ENCODE measurements at regions not wholly inside any gene's neighbourhood (a gene's known extent, or its start where the extent isn't known, plus 50 kb on each side); places are given as distances from the start of the nearest gene placed in this dataset.

DNA sequence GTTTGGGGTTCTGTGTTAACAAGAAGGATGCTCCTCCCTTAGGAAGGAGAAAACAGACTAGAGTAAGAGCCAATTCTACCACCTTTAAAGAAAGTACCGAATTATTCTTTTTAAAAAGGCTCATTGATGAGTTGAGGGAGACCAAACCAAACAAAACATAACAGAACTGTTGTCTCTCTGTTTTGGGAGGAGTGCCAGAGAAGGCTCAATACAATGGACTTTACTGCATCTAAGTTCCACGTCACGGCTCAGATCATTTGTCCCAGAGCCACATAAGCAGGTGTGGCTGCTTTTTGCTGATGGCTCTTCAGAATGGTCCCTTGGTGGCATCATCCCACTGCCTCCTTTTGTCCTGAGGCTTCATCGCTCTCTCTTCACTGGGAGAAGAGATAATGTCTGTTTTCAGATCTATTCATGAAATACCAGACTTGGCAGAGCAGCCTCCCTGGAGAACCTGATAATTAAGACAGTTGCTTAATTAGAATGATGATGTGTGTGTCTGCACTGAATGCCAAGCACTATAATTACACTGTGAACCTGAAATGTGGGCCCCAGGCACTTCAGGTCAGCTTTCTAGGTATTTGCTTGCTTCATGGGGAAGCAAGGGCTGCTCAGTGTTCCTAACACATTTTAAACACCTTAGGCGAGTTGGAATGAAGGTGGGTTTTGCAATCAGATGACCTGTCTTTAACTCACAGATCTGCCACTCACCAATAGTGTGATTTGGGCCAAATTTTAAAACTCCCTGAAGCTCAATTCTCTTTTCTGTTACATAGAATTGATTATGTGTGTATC lies 335.2 kb upstream of the MCTP2 start (continued):
- TF ChIP-seq, protein P1, sequence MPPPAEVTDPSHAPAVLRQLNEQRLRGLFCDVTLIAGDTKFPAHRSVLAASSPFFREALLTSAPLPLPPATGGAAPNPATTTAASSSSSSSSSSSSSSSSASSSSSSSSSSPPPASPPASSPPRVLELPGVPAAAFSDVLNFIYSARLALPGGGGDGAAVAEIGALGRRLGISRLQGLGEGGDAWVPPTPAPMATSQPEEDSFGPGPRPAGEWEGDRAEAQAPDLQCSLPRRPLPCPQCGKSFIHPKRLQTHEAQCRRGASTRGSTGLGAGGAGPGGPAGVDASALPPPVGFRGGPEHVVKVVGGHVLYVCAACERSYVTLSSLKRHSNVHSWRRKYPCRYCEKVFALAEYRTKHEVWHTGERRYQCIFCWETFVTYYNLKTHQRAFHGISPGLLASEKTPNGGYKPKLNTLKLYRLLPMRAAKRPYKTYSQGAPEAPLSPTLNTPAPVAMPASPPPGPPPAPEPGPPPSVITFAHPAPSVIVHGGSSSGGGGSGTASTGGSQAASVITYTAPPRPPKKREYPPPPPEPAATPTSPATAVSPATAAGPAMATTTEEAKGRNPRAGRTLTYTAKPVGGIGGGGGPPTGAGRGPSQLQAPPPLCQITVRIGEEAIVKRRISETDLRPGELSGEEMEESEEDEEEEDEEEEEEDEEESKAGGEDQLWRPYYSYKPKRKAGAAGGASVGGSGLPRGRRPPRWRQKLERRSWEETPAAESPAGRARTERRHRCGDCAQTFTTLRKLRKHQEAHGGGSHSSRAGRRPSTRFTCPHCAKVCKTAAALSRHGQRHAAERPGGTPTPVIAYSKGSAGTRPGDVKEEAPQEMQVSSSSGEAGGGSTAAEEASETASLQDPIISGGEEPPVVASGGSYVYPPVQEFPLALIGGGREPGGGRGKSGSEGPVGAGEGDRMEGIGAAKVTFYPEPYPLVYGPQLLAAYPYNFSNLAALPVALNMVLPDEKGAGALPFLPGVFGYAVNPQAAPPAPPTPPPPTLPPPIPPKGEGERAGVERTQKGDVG (CRISPR knock-in tag; IDR thresholded peaks at IDR 0.05) = no peak
- no peak for TF ChIP-seq MXI1 (IDR thresholded peaks at IDR 0.05; ENCODE audit: low read depth, low read length)
- no peak for TF ChIP-seq KDM1A (IDR thresholded peaks at IDR 0.05; ENCODE audit: borderline replicate concordance)

- no TSS peak for BruUV-seq (replicated peaks)
- no peak overlapping the region for H3K4me2 ChIP-seq (ENCODE audit: control insufficient read depth, insufficient read depth)
- no peak overlapping the region for H3K9ac ChIP-seq (ENCODE audit: control insufficient read depth, insufficient read depth, low read length)
- no peak for ATAC-seq
- WGBS (ENCODE audit: insufficient coverage, insufficient replicate concordance, low lambda C conversion rate, missing lambda C conversion rate) = 13% methylated on average over 3 of the region's 3 CpGs
- in situ Hi-C loops (cut with MboI) = no loop called here
- no peak overlapping the region for H3K27ac ChIP-seq (ENCODE audit: control insufficient read depth, insufficient read depth)
- H4K20me1 ChIP-seq (ENCODE audit: control insufficient read depth, insufficient read depth) = no peaks in the 10 kb centered on the region
- ChIA-PET CTCF (no interaction called here), SMC1A (ENCODE audit: uncharacterized antibody, unreplicated experiment) (no interaction called here), POLR2A (no interaction called here), RAD21 (ENCODE audit: unreplicated experiment) (no interaction called here)
- no peak overlapping the region for H3K4me3 ChIP-seq
- H3K4me1 ChIP-seq (ENCODE audit: control insufficient read depth, insufficient read depth, low read length) = no peaks in the 10 kb centered on the region
- H3K36me3 ChIP-seq (ENCODE audit: control insufficient read depth in 2 of 2, insufficient read depth in 2 of 2, low read length in 1 of 2) = no peaks in the 10 kb centered on the region
- no peaks in the 10 kb centered on the region for H3K9me3 ChIP-seq (replicated peaks; ENCODE audit: control insufficient read depth, insufficient read depth, low read length)
- H3K79me2 ChIP-seq (ENCODE audit: control insufficient read depth, insufficient read depth, low read length) = no peaks in the 10 kb centered on the region
- no peaks in the 10 kb centered on the region; a peak in 1 of 4 replicates for H3K27me3 ChIP-seq (replicated peaks in 1 of 2; ENCODE audit: control insufficient read depth in 2 of 2, insufficient read depth in 2 of 2, low read length in 1 of 2)
- no peak for TF ChIP-seq NRF1 (conservative IDR thresholded peaks at IDR 0.05; ENCODE audit: low read depth, low read length)
- TF ChIP-seq PKNOX1 (IDR thresholded peaks at IDR 0.05) = no peak
- no peak for TF ChIP-seq CHD2 (IDR thresholded peaks at IDR 0.05; ENCODE audit: borderline replicate concordance, low read depth, low read length)
- TF ChIP-seq, protein P2, sequence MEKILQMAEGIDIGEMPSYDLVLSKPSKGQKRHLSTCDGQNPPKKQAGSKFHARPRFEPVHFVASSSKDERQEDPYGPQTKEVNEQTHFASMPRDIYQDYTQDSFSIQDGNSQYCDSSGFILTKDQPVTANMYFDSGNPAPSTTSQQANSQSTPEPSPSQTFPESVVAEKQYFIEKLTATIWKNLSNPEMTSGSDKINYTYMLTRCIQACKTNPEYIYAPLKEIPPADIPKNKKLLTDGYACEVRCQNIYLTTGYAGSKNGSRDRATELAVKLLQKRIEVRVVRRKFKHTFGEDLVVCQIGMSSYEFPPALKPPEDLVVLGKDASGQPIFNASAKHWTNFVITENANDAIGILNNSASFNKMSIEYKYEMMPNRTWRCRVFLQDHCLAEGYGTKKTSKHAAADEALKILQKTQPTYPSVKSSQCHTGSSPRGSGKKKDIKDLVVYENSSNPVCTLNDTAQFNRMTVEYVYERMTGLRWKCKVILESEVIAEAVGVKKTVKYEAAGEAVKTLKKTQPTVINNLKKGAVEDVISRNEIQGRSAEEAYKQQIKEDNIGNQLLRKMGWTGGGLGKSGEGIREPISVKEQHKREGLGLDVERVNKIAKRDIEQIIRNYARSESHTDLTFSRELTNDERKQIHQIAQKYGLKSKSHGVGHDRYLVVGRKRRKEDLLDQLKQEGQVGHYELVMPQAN (conservative IDR thresholded peaks at IDR 0.05) = no peak
- no peak for TF ChIP-seq BMI1 (IDR thresholded peaks at IDR 0.05; ENCODE audit: borderline replicate concordance)
- no peak for TF ChIP-seq MAX (IDR thresholded peaks at IDR 0.05; ENCODE audit: low read depth, low read length)
- no peak for TF ChIP-seq EED (IDR thresholded peaks at IDR 0.05; ENCODE audit: low read depth)
- H2AFZ ChIP-seq (ENCODE audit: control insufficient read depth, low read depth, low read length) = no peak overlapping the region
- intact Hi-C loops (cut with micrococcal nuclease; ENCODE audit: unreplicated experiment) = no loop called here
- no peak for FAIRE-seq
- DNase-seq (ENCODE audit: low read depth, low spot score) = no peak
Measured at GRCh38 chr15:93894438-93895036, 336.8 kb upstream of the MCTP2 start.

Data from GM12878 (cell line).